ENCODE measurements at regions not wholly inside any gene's neighbourhood (a gene's known extent, or its start where the extent isn't known, plus 50 kb on each side); places are given as distances from the start of the nearest gene placed in this dataset.

- H4K20me1 ChIP-seq (ENCODE audit: control insufficient read depth, insufficient read depth): no peaks in the 10 kb centered on the region
- 0% methylated on average over 2 of the region's 2 CpGs for WGBS (ENCODE audit: insufficient coverage, insufficient replicate concordance, low lambda C conversion rate, missing lambda C conversion rate)
- H3K27ac ChIP-seq (ENCODE audit: control insufficient read depth, insufficient read depth): no peak overlapping the region
- no peaks in the 10 kb centered on the region for H3K36me3 ChIP-seq (ENCODE audit: control insufficient read depth in 2 of 2, insufficient read depth in 2 of 2, low read length in 1 of 2)
- in situ Hi-C loops (cut with MboI) (loop anchor here (10.0 kb wide), 1 partner anchor 59 kb away; no protein-coding TSS in a partner anchor), intact Hi-C loops (cut with micrococcal nuclease; ENCODE audit: unreplicated experiment) (no loop called here)
- H2AFZ ChIP-seq (ENCODE audit: control insufficient read depth, low read depth, low read length): no peak overlapping the region
- no peaks in the 10 kb centered on the region for H3K9me3 ChIP-seq (replicated peaks; ENCODE audit: control insufficient read depth, insufficient read depth, low read length)
- POLR2A ChIA-PET: interaction anchor here (0.6 kb wide), 1 partner anchor 130 kb away, joined by 4 read pairs; no protein-coding TSS in a partner anchor
- SMC1A ChIA-PET (ENCODE audit: uncharacterized antibody, unreplicated experiment): no interaction called here
- RAD21 ChIA-PET (ENCODE audit: unreplicated experiment): no interaction called here
- no peaks in the 10 kb centered on the region for H3K27me3 ChIP-seq (replicated peaks in 1 of 2; ENCODE audit: control insufficient read depth in 2 of 2, insufficient read depth in 2 of 2, low read length in 1 of 2)
- no peak overlapping the region for H3K9ac ChIP-seq (ENCODE audit: control insufficient read depth, insufficient read depth, low read length)
- CTCF ChIA-PET: no interaction called here
- no peak overlapping the region for H3K4me2 ChIP-seq (ENCODE audit: control insufficient read depth, insufficient read depth)
- H3K79me2 ChIP-seq (ENCODE audit: control insufficient read depth, insufficient read depth, low read length): no peaks in the 10 kb centered on the region
- no peak overlapping the region for H3K4me3 ChIP-seq
- BruUV-seq (replicated peaks): no TSS peak
- TF ChIP-seq IRF3 (IDR thresholded peaks at IDR 0.05) (no peak), IRF4 (IDR thresholded peaks at IDR 0.05; ENCODE audit: low read depth, low read length) (no peak), TCF7 (IDR thresholded peaks at IDR 0.05; ENCODE audit: borderline replicate concordance) (no peak), CEBPB (IDR thresholded peaks at IDR 0.05; ENCODE audit: borderline replicate concordance in 1 of 2, low read depth in 2 of 2, low read length in 2 of 2) (no peak), ZBTB40 (IDR thresholded peaks at IDR 0.05; ENCODE audit: borderline replicate concordance) (no peak), POLR2A (IDR thresholded peaks at IDR 0.05; ENCODE audit: low read depth, low read length) (no peak), PAX8 (IDR thresholded peaks at IDR 0.05) (no peak), MTA2 (IDR thresholded peaks at IDR 0.05; ENCODE audit: low read depth) (no peak), NKRF (conservative IDR thresholded peaks at IDR 0.05) (no peak), HCFC1 (IDR thresholded peaks at IDR 0.05; ENCODE audit: low read length) (no peak), RELB (IDR thresholded peaks at IDR 0.05; ENCODE audit: low read depth) (no peak), KDM1A (IDR thresholded peaks at IDR 0.05; ENCODE audit: borderline replicate concordance) (no peak), NFXL1 (IDR thresholded peaks at IDR 0.05; ENCODE audit: borderline replicate concordance) (no peak), RELA (IDR thresholded peaks at IDR 0.05; ENCODE audit: borderline replicate concordance, partially characterized antibody) (no peak), MLLT1 (IDR thresholded peaks at IDR 0.05) (no peak)
- DNase-seq (ENCODE audit: low read depth, low spot score) (no peak), ATAC-seq (no peak), FAIRE-seq (no peak)
- no peaks in the 10 kb centered on the region for H3K4me1 ChIP-seq (ENCODE audit: control insufficient read depth, insufficient read depth, low read length)
Observed at GRCh38 chr18:27845897-27846296, 331.0 kb downstream of the CDH2 start.

Measured in GM12878 (cell line).